Stomach (tissue), 8 donors: ENCODE measurements at regions not wholly inside any gene's neighbourhood (a gene's known extent, or its start where the extent isn't known, plus 50 kb on each side); places are given as distances from the start of the nearest gene placed in this dataset.

Experiments
- DNase-seq, 2 donors: peaks; one replicate each; pipeline versions ENCODE4 v3.0.0 to v3.0.0-alpha.2; 2013 to 2019
- H3K27ac ChIP-seq, 5 donors: fragments of 200-600 bp in 4 of 5; sonication (generic) in 4 of 5; one replicate each; pipeline ENCODE4 v1.5.1; 2013 to 2019; ENCODE audit warnings: mild to moderate bottlenecking in 1 of 5, moderate library complexity in 1 of 5
- H3K27me3 ChIP-seq, 3 donors: fragments of 200-600 bp; sonication (generic); one replicate each; pipeline ENCODE4 v1.5.1; 2017 to 2019; ENCODE audit warnings: mixed run types in 1 of 3
- H3K36me3 ChIP-seq, 4 donors: fragments of 200-600 bp; sonication (generic); 1 replicate in 3 of 4; 2 replicates in 1 of 4; pipeline ENCODE4 v1.5.1; 2016 to 2019
- H3K4me1 ChIP-seq, 4 donors: fragments of 200-600 bp; sonication (generic); one replicate each; pipeline ENCODE4 v1.5.1; 2016 to 2019
- H3K4me3 ChIP-seq, 4 donors: fragments of 200-600 bp; sonication (generic) in 3 of 4; one replicate each; pipeline ENCODE4 v1.5.1; 2016 to 2019; ENCODE audit warnings: mild to moderate bottlenecking in 1 of 4
- H3K9me3 ChIP-seq, 4 donors: fragments of 200-600 bp; sonication (generic); one replicate each; pipeline ENCODE4 v1.5.1; 2016 to 2019
- EP300 ChIP-seq: sonication (generic); formaldehyde crosslinking; IDR thresholded peaks from one replicate; pipeline ENCODE4 v1.6.1; 2017; ENCODE audit warnings: antibody characterized with exemption
- POLR2A ChIP-seq, 4 donors: fragments of 450-650 bp; IDR thresholded peaks; one replicate each; pipeline ENCODE4 v1.6.1; 2016; ENCODE audit warnings: antibody characterized with exemption in 4 of 4, control low read depth in 2 of 4, mild to moderate bottlenecking in 1 of 4, moderate library complexity in 1 of 4
- POLR2AphosphoS5 ChIP-seq, 3 donors: sonication (generic); formaldehyde crosslinking; IDR thresholded peaks; one replicate each; pipeline ENCODE4 v1.6.1; 2016; ENCODE audit warnings: antibody characterized with exemption in 3 of 3
- WGBS, 5 donors: extraction: QIAGEN DNeasy Blood & Tissue Kit in 3 of 5; methylation state at CpG; one replicate each; pipeline versions ENCODE4 v1.1.5 to v1.1.7; 2013 to 2018; 5-methylcytosine and 5-hydroxymethylcytosine counted together
- intact Hi-C: fragments of 100-400 bp; cut with DNase I; formaldehyde crosslinking; loops from one replicate; pipeline ENCODE4 v1.15.1; 2023; ENCODE audit warnings: low total_unique reads
- TF ChIP-seq, protein P1 (sequence below), 7 experiments: fragments of 450-650 bp in 4 of 7; fragments of 200-600 bp in 3 of 7; sonication (generic) in 3 of 7; IDR thresholded peaks; one replicate each; pipeline ENCODE4 v1.5.1; 2016 to 2019; ENCODE audit warnings: antibody characterized with exemption in 7 of 7, control low read depth in 2 of 7, mild to moderate bottlenecking in 1 of 7
- donor health status: healthy with polysubstance abuse.
- donor health status: Bipolar disorder and iron deficiency.
- donor health status: healthy.

GRCh38 chr12:46556819-46557524 lies 184.4 kb upstream of the SLC38A2 start:
- Histone ChIP-seq H3K9me3 (no peaks in the 10 kb centered on the region), H3K27me3 (no peaks in the 10 kb centered on the region), H3K36me3 (no peaks in the 10 kb centered on the region), H3K27ac (peak overlapping the region in 1 of 5 donors; percentile 59), H3K4me1 (peaks cover 0 to 24% (median 4%) of the 10 kb centered on the region in 4 donors), H3K4me3 (no peak overlapping the region)
- intact Hi-C loops, result no loop called here
- TF ChIP-seq POLR2AphosphoS5 (IDR thresholded peaks at IDR 0.05) (peak in 1 of 3 donors; percentile 16), EP300 (no peak), POLR2A (IDR thresholded peaks at IDR 0.05) (no peak)
- DNase-seq, result no peak
- WGBS, 5 donors, result 84 to 93% (median 86%) methylated on average over 6 of the region's 6 CpGs

- Histone ChIP-seq H3K4me3 (no peak overlapping the region), H3K9me3 (no peaks in the 10 kb centered on the region), H3K27me3 (no peaks in the 10 kb centered on the region), H3K36me3 (no peaks in the 10 kb centered on the region), H3K4me1 (peaks cover 0 to 24% (median 4%) of the 10 kb centered on the region in 4 donors), H3K27ac (peak overlapping the region in 3 of 5 donors; percentile 32 to 59 (median 33))
- peak in 1 of 2 donors; percentile 58 for DNase-seq
- 49 to 74% (median 63%) methylated on average over 2 of the region's 2 CpGs for WGBS, 5 donors
- no peak for TF ChIP-seq POLR2AphosphoS5 (IDR thresholded peaks at IDR 0.05)
- no peak for TF ChIP-seq EP300
- TF ChIP-seq, protein P1, sequence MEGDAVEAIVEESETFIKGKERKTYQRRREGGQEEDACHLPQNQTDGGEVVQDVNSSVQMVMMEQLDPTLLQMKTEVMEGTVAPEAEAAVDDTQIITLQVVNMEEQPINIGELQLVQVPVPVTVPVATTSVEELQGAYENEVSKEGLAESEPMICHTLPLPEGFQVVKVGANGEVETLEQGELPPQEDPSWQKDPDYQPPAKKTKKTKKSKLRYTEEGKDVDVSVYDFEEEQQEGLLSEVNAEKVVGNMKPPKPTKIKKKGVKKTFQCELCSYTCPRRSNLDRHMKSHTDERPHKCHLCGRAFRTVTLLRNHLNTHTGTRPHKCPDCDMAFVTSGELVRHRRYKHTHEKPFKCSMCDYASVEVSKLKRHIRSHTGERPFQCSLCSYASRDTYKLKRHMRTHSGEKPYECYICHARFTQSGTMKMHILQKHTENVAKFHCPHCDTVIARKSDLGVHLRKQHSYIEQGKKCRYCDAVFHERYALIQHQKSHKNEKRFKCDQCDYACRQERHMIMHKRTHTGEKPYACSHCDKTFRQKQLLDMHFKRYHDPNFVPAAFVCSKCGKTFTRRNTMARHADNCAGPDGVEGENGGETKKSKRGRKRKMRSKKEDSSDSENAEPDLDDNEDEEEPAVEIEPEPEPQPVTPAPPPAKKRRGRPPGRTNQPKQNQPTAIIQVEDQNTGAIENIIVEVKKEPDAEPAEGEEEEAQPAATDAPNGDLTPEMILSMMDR (IDR thresholded peaks at IDR 0.05), result no peak
- TF ChIP-seq POLR2A (IDR thresholded peaks at IDR 0.05), result no peak
- intact Hi-C loops, result no loop called here
These were observed 183.6 kb upstream of the SLC38A2 start for GRCh38 chr12:46556105-46556559.

- Histone ChIP-seq H3K36me3 (no peaks in the 10 kb centered on the region), H3K4me1 (peaks cover 0 to 24% (median 4%) of the 10 kb centered on the region in 4 donors), H3K27ac (peak overlapping the region in 3 of 5 donors; percentile 32 to 59 (median 33)), H3K4me3 (no peak overlapping the region), H3K9me3 (no peaks in the 10 kb centered on the region), H3K27me3 (no peaks in the 10 kb centered on the region)
- intact Hi-C loops, result no loop called here
- TF ChIP-seq POLR2A (IDR thresholded peaks at IDR 0.05), result no peak
- TF ChIP-seq, protein P1 (IDR thresholded peaks at IDR 0.05), result no peak
- no peak for TF ChIP-seq POLR2AphosphoS5 (IDR thresholded peaks at IDR 0.05)
- no peak for TF ChIP-seq EP300
- WGBS, 5 donors, result 60 to 83% (median 70%) methylated on average over 4 of the region's 4 CpGs
- DNase-seq, result peak in 1 of 2 donors; percentile 68
These were observed 182.9 kb upstream of the SLC38A2 start for GRCh38 chr12:46555406-46555852.

DNA sequence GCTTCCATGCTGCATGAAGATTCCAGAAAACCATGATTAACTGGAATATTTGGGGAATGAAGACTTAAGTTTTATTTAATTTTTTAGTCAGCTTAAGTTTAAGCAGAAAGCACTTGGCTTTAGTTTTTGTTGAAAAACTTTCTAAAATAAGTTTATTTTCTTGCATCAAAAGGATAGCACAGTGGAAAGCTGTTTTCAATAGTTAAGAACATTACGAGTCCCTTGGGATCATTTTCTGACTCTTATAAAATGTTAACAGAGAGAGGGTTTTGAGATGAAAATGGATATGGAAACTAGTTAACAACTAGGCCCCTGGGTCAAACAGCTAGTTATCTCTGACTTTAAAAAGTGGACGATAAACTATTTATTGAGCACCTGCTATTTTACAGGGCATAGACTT lies 181.9 kb upstream of the SLC38A2 start:
- H3K4me1 ChIP-seq, result peaks cover 0 to 24% (median 4%) of the 10 kb centered on the region in 4 donors
- TF ChIP-seq EP300, result no peak
- TF ChIP-seq POLR2AphosphoS5 (IDR thresholded peaks at IDR 0.05), result no peak
- TF ChIP-seq, protein P1 (IDR thresholded peaks at IDR 0.05), result no peak
- no peak for TF ChIP-seq POLR2A (IDR thresholded peaks at IDR 0.05)
- no peak overlapping the region for H3K4me3 ChIP-seq
- no peak for DNase-seq
- H3K36me3 ChIP-seq, result no peaks in the 10 kb centered on the region
- intact Hi-C loops, result no loop called here
- WGBS, 5 donors, result 81 to 87% (median 84%) methylated on average over 2 of the region's 2 CpGs
- no peaks in the 10 kb centered on the region for H3K9me3 ChIP-seq
- no peaks in the 10 kb centered on the region for H3K27me3 ChIP-seq
- peak overlapping the region in 4 of 5 donors; percentile 7 to 59 (median 26) for H3K27ac ChIP-seq

- H3K4me1 ChIP-seq, result peaks cover 0 to 22% (median 5%) of the 10 kb centered on the region in 4 donors
- no peaks in the 10 kb centered on the region for H3K9me3 ChIP-seq
These were observed 181.3 kb upstream of the SLC38A2 start for GRCh38 chr12:46553911-46554310.

More at GRCh38 chr12:46553911-46554310, 181.3 kb upstream of the SLC38A2 start:
- H3K4me3 ChIP-seq, result no peak overlapping the region
- H3K36me3 ChIP-seq, result no peaks in the 10 kb centered on the region
- WGBS, 5 donors, result 70 to 91% (median 81%) methylated on average over 1 of the region's 1 CpG
- peak overlapping the region in 2 of 5 donors; percentile 6 to 32 for H3K27ac ChIP-seq
- intact Hi-C loops, result no loop called here
- no peak for DNase-seq
- no peaks in the 10 kb centered on the region for H3K27me3 ChIP-seq
- no peak for TF ChIP-seq EP300
